ENCODE measurements at regions not wholly inside any gene's neighbourhood (a gene's known extent, or its start where the extent isn't known, plus 50 kb on each side); places are given as distances from the start of the nearest gene placed in this dataset.

- Histone ChIP-seq H3K27ac (ENCODE audit: extremely low read length, insufficient read depth, low read length) (no peak overlapping the region), H2AFZ (ENCODE audit: low read length) (no peak overlapping the region), H3K4me2 (ENCODE audit: low read depth, low read length) (no peak overlapping the region), H3K4me1 (ENCODE audit: insufficient read depth, low read length) (peaks cover 21% of the 10 kb centered on the region; the same call in 1 of the 2 replicates), H3K79me2 (ENCODE audit: insufficient read depth, low read length) (no peaks in the 10 kb centered on the region), H3K4me3 (replicated peaks in 1 of 3; ENCODE audit: insufficient read depth in 1 of 3, low read depth in 2 of 3, low read length in 3 of 3) (no peak overlapping the region), H3K27me3 (ENCODE audit: control insufficient read depth in 1 of 2, insufficient read depth in 2 of 2, low read length in 2 of 2) (no peaks in the 10 kb centered on the region), H3K9ac (ENCODE audit: insufficient read depth, low read depth, low read length) (no peak overlapping the region), H3K36me3 (replicated peaks in 1 of 2; ENCODE audit: control insufficient read depth in 1 of 2, insufficient read depth in 2 of 2, low read length in 2 of 2) (no peaks in the 10 kb centered on the region), H3K9me3 (ENCODE audit: low read length) (peaks cover 6% of the 10 kb centered on the region; the same call in 1 of the 2 replicates), H4K20me1 (ENCODE audit: insufficient read depth, low read length) (no peaks in the 10 kb centered on the region)
- DNase-seq (ENCODE audit: low spot score) (no peak), ATAC-seq (no peak), FAIRE-seq (no peak)
- in situ Hi-C loops (cut with HindIII; ENCODE audit: extremely low pct_ligation_motif_present, low pct_unique_long_range_greater_than_20kb) (no loop called here), intact Hi-C loops (cut with micrococcal nuclease; ENCODE audit: unreplicated experiment) (no loop called here)
- ChIA-PET CTCF (ENCODE audit: low intra/inter-chr PET ratio, low total read pairs) (no interaction called here), POLR2A (no interaction called here)
- 33% methylated on average over 4 of the region's 4 CpGs for WGBS (ENCODE audit: low lambda C conversion rate)
- TF ChIP-seq BCL6 (CRISPR knock-in tag; IDR thresholded peaks at IDR 0.05) = no peak
- TF ChIP-seq ZNF770 (CRISPR knock-in tag; IDR thresholded peaks at IDR 0.05) = no peak
- no peak for TF ChIP-seq ADNP (CRISPR knock-in tag; IDR thresholded peaks at IDR 0.05)
- no peak for TF ChIP-seq STAG1 (CRISPR knock-in tag; IDR thresholded peaks at IDR 0.05)
- TF ChIP-seq ZNF335 (CRISPR knock-in tag; IDR thresholded peaks at IDR 0.05) = no peak
- TF ChIP-seq AGO2 (optimal IDR thresholded peaks at IDR 0.05; ENCODE audit: low read depth, low read length) = no peak
- no peak for TF ChIP-seq PREB (CRISPR knock-in tag; IDR thresholded peaks at IDR 0.05)
- TF ChIP-seq ZNF7 (CRISPR knock-in tag; IDR thresholded peaks at IDR 0.05) = no peak
- no peak for TF ChIP-seq ZNF30 (CRISPR knock-in tag; IDR thresholded peaks at IDR 0.05)
- TF ChIP-seq CEBPZ (IDR thresholded peaks at IDR 0.05; ENCODE audit: low read length) = no peak
- TF ChIP-seq TAF15 (IDR thresholded peaks at IDR 0.05; ENCODE audit: low read depth, low read length, poor library complexity, severe bottlenecking) = no peak
- no peak for TF ChIP-seq KLF9 (CRISPR knock-in tag; IDR thresholded peaks at IDR 0.05; ENCODE audit: low read depth)
- no peak for TF ChIP-seq CCDC6 (CRISPR knock-in tag; IDR thresholded peaks at IDR 0.05)
- no peak for TF ChIP-seq GRHL1 (CRISPR knock-in tag; conservative IDR thresholded peaks at IDR 0.05)
- TF ChIP-seq MEIS2 (CRISPR knock-in tag; IDR thresholded peaks at IDR 0.05) = no peak
- no peak for TF ChIP-seq HMGA1 (CRISPR knock-in tag; conservative IDR thresholded peaks at IDR 0.05)
- no peak for TF ChIP-seq ZNF432 (CRISPR knock-in tag; IDR thresholded peaks at IDR 0.05; ENCODE audit: borderline replicate concordance)
- BruUV-seq (replicated peaks) = no TSS peak
Measured at GRCh38 chr9:81320909-81321482, 368.4 kb downstream of the TLE1 start.
